NCI-H226 (cell line): ENCODE measurements at regions not wholly inside any gene's neighbourhood (a gene's known extent, or its start where the extent isn't known, plus 50 kb on each side); places are given as distances from the start of the nearest gene placed in this dataset.
"Not testable (repeated sequence)": the region's sequence is repeated elsewhere in the genome, so short reads cannot be mapped to it uniquely, and the experiment has no call there.

ENCODE experiments used
- DNase-seq: peaks from one replicate; pipeline ENCODE4 v3.0.0-alpha.2; 2015

DNA sequence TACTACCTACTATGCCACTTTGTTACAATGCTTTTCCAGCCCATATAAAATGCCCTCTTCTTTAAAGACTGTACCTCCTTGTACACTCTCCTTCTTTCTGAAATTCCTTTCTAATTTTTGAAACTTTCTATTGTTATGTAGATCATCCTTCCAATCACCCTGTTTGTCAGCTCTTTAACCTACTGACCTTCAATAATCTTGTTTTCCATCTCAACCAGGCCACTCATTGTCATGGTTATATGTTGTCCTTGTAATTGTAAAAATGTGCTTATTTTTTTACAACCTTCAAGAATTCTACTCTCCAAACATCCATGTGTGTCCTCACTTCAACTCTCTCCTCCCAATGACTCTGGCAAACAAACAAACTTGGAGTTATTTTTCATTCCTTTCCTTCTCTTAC is 1172.6 kb upstream of the CELF2 start:
- no peak for DNase-seq

DNA sequence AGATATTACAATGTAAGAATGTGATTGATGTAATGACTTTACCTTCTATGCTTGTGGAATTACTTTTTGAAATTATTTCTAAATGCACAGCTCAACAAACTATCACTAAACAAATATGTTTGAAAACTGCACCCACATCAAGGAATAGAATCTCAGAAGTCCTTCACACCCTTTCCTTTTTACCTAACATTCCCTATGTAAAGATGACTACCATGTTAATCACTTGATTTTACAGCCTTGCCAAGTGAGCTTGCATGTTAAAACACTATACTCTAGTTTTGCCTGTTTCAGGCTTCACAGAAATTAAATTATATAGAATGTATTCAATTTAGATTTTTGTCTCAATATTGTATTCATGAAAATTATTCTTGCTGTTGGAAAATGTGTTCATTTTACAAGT is 1169.4 kb upstream of the CELF2 start:
- no peak for DNase-seq

DNA sequence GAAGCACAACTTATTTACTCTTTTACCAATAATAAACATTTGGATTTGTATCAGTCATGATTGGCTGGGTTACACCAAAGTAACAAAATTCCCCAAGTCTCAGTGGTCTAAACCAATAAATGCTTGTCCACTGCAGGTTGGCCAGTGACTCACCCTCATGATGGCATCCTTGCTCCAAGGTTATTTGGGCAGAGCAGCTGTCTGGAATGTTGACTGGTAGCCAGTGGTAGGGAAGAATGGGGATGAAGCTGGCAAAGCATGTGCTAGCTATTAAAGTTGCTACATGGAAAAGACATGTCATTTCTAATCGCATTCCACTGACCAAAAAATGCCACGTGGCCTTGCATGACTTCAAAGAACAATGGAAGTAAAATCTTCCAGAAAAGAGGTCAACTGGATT is 1168.7 kb upstream of the CELF2 start:
- DNase-seq = no peak

DNA sequence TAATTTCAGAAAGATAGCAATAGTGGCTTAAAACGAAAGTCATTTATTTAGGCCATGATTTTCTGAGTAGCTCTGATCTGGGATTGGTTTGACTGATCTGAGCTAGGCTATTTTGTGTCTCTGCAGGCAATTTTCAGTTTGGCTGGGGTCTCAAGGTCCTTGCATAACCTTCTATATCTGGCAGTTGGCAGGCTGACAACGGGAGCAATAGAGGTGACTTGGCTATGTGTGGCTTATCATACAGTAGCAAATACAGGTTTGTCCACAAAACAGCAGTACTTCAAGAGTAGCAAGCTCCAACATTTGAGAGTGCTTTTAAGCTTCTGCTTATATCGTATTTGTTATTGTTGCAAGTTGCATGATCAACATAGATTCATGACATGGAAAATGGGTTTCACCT is 1167.3 kb upstream of the CELF2 start:
- no peak for DNase-seq

DNA sequence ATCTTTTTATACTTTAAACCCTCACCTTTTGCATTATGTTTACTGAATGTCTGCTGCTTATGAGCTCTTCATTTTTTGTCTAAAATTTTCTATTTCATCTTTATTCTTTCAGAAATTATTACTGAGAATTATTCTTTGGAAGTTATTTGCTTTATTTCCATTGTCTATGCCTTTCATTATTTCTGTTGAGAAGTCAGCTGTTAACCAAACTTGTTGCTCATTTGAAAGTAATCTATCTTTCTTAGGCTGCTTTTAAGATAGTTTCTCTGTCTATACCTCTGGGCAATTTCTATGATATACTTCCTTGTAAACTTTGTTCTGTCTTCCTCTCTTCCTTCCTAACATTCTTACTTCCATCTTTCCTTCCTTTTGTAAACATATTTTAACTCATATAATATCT is 1165.9 kb upstream of the CELF2 start:
- DNase-seq = no peak

DNA sequence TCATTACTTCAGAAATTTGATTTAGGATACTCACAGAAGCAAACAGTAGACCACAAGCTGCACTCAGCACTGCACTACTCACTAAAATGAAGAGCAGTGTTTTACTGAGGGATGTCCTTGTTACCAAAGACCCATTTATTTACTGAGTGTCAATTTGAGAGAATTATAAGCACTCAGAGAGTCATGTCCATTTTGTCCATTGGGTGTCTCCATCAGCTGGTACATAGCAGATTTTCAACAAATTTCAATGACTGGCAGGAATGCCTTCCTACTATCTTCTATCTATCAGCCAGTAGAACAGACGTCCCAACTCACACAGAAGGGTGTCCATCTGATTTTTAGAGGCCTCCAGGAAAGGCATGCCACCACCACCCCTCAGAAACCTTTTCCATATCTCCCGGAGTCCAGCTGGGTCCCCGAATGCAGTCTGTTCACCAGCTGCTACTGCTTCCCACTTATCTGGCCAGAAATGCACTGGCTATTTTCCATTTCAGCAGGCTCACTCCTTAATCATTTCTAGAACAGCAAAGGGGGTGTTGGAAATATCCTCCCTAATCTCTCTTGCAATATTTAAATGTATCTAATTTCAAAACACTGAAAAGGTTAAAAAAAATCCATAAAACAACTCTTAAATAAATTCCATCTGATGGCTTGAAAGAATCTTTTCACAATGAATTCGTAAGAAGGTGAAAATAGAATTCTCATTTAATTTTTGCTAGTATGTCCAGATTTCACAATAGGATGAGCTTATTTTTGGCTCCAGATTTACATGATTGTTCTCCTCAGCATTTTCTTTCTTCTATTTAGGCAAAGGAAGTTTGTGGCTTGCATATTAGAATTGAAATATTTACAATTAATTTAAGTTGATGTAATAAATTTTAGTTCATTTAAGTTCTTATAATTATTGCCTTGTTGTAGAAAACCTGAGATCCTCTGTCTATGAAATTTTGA is 1164.0 kb upstream of the CELF2 start:
- DNase-seq = no peak

DNA sequence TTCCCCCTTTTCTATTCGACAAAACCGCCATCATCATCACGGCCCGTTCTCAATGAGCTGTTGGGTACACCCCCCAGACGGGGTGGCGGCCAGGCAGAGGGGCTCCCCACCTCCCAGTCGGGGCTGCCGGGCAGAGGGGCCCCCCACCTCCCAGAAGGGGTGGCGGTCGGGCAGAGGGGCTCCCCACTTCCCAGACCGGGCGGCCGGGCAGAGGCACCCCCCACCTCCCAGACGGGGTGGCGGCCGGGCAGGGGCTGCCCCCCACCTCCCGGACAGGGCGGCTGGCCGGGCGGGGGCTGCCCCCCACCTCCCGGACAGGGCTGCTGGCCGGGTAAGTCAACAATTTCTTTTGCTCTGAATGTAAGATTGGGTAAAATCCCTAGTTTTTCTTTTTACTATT is 1162.2 kb upstream of the CELF2 start:
- DNase-seq = not testable (repeated sequence)

DNA sequence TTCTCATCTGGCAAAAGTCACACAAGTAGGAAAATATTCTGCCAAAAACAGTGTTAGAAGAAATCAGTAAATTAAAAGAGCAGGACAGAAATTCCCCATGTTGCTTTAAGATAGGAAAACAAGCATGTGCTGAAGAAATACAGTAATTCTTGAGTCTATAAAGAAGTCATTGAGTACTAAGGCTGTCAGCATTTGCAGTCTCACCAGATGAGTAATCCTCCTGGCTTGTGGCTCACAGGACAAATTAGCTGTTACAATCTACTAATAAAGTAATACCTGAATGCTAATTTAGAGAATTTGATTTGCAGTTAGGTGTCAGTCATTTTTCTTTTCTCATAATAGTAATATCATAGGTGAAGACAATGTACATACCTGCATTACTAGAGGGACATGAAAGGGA is 1158.9 kb upstream of the CELF2 start:
- DNase-seq = no peak

DNA sequence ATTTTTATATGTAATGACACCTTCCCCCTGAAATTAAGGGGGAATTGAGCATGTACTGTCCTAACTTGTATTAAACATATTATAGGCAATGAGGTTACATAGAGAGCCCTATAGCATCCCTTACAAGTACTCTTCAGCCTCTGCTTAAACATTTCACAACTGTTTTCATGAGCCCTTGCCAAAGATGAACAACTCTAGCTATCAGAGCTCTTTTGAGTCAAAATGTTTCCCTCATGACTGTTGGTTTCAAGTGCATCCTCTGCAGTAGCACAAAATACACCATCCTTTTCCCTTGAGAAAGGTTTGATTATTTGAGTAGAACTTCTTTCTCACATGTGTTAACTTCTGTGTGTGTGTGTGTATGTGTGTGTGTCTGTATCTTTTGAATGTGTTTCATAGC is 1157.6 kb upstream of the CELF2 start:
- DNase-seq = no peak

DNA sequence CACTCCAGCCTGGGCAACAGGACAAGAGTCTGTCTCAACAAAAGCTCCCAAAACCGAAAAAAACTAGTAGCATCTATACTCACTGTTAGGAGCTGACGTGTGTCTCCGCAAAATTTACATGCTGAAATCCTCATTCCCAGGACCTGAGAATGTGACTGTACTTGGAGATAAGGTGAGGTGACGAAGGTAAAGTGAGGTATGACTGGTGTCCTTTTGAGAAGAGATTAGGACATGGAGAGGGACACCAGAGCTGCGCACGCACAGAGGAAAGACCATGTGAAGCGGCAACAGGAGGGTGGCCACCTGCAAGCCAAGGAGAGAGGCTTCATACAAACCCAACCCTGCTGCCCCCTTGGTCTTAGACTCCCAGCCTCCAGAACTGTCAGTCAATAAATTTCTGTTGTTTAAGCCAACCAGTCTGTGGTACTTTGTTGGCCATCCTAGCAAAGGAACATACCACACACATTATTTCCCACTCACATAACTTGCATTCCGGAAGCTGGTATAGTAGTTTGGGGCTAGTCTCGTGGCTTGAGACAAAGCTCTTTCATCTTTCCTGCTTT is 1154.0 kb upstream of the CELF2 start:
- DNase-seq = no peak

DNA sequence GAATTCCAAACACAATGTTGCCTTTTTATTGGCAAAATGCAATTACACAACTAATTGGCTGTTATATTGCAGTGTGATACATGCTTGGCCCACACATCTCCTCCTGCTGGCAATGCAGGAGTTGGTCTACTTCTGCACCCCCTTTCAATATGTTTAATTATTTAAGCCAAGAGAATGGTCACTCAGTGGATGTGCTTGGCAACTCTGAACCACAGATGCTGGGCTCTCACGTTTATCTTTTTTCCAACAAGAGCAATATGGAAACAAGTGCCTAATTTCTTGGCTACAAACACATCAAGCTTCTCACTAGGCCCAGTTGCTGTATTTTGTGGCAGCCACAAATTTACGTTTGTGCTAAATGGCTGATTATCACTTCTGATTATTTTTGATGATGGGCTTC is 1149.2 kb upstream of the CELF2 start:
- no peak for DNase-seq

DNA sequence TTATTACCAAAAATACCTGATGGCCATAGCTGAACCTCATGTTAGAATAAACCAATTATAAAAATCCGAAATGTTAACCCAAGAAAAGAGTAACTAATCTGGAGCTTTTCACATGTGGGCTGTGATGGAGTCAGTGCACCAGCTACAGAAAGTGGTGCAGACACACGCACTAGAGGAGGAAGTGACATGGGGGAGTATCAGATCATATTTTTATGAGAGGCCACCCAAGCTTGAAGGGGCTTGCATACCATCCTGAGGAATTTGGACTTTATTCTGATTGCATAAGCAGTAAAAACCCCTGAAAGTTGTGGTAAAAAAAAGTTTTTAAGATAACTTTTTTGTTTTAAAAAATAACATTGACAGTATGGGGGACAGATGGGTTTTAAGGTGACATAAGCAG is 1148.5 kb upstream of the CELF2 start:
- no peak for DNase-seq

DNA sequence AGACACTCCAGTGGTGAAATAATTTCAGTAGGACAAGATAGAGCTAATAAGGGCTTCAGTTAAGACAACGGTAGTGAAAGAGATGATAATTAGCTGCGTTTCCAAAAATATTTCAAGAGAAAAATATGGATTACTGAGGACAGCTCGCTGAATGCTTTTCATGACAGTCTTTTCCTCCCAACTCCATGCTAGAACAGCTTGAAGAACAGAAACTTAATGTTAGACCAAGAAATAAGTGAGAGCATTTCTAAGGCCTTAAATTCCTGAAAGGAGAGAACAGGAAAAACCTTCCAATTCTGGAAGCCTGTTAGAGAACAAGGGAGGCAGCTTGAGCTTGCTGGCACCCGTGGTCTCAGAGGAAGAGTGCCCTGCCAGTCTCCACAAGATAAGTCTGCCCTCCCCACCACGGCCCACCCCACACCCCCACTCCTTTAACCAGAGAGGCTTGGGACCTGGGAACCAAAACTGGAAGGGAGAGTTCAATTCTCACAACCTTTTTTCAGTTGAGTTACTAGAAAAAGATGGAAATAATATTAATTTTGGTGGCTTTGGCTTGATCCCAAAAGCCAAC is 1148.0 kb upstream of the CELF2 start:
- DNase-seq = no peak

DNA sequence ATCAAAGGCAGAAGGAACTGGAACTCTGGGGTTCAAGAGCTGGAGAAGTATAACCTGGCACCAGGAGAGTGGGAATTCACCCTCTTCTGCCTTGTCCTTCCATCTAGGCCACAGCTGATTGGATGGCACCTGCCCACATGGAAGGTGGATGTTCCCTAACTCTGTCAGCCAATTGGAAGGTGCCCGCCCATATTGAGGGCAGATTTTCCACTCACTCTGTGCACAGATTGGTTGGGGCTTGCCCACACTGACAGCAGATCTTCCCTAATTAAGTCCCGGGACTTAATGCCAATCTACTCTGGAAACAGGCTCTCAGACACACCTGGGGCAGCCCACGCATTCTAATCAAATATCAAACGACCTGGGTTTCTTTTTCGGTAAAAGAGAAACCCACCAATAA is 1142.3 kb upstream of the CELF2 start:
- DNase-seq = no peak

DNA sequence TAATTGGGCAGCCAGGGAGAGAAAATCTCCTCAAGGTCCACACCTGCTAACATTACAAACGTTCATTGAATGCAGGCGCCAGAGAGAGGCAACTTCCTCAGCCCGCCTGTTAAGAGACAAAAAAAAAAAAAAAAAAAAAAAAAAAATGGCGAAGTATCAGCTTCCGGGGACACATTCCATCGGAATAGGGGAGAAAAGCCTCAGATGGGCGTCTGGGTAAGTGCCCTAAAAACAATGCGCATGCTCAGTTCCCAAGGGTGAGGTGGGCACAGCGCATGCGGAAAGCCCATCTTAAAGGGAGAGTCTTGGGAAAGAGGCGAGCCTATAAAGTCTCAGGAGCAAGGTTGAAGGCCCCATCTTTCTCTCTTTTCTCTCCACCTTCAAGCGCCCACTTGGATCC is 1139.7 kb upstream of the CELF2 start:
- DNase-seq = no peak

DNA sequence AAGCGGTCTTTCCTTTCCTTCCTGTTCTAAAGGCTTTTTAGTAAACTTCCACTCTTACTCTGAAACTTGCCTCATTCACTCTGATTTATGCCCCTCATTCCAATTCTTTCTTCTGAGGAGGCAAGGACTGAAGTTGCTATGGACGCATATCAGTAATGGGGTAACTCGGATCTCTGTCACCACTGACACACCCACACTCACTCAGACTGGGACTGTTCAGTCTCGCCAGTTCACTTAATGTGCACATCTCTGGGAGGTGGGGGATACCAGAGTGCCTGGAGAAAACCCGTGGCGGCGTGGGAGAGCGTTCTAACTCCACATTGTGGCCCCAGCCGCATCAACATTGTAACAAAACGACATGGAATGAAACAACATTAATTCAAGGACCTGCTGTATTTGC is 1139.3 kb upstream of the CELF2 start:
- DNase-seq = no peak

DNA sequence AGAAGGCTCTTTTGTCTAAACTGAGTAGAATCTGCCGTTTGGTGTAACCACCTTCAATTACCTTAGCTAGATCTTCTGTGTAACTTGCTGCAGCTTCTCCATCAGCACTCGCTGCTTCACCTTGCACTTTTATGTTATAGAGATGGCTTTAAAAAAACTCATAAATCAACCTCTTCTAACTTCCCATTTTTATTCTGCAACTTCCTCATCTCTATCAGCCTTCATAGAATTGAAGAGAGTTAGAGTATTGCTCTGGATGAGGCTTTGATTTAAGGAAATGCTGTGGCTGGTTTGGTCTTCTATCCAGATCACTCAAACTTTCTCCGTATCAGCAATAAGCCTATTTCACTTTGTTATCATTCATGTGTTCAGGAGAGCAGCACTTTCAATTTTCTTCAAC is 1131.9 kb upstream of the CELF2 start:
- DNase-seq = no peak

DNA sequence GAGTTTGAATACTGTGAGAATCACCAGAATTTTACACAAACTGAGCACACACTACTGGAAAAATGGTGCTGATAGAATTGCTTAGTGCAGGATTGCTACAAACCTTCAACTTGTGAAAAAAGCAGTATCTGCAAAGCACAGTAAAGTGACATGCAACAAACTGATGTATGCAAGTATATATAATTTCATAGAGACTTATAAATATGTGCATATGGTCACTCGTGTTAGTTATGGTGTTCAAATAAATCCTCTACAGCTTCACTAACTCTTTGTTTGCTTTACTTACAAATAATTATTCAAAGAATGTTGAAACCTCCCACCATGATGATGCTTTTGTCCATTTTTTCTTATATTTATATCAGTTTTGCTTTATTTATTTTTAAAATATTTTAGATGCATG is 1130.9 kb upstream of the CELF2 start:
- no peak for DNase-seq

DNA sequence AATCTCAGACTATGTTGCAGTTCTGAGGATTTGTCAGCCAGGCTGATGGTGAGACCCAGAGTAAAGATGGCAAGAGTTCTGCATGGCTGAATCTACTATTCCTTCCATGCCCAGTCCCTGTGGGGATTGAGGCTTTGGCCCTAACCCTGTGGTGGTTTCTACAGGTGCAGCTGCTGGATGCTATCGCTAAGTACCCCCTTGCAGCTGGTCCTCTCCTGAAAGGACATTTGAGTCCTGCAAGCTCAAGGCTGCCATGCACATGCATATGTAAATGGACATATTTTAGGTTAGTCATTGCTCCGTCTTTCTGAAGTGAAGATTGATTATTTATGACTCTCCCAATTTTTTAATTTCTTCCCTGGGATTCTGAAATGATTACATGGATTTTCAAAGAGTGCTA is 1122.2 kb upstream of the CELF2 start:
- no peak for DNase-seq

DNA sequence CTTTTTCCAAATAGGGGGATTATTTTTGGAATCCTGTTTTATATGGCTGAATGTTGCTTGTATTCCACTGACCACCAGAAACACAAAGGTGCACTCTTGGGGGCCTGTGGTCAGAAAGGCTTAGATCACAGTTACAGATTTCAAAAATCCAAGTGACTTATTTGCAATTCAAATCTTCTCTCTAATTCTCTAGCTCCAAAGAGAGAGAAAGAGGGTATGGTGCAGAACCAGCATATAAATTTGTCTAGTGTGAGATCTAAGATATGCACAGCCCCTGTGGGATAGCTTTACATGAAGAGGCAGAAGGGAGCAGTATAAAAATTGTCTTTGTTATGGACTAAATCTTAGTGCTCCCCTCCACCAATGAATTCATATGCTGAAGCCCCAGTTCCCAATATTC is 1121.7 kb upstream of the CELF2 start:
- no peak for DNase-seq

DNA sequence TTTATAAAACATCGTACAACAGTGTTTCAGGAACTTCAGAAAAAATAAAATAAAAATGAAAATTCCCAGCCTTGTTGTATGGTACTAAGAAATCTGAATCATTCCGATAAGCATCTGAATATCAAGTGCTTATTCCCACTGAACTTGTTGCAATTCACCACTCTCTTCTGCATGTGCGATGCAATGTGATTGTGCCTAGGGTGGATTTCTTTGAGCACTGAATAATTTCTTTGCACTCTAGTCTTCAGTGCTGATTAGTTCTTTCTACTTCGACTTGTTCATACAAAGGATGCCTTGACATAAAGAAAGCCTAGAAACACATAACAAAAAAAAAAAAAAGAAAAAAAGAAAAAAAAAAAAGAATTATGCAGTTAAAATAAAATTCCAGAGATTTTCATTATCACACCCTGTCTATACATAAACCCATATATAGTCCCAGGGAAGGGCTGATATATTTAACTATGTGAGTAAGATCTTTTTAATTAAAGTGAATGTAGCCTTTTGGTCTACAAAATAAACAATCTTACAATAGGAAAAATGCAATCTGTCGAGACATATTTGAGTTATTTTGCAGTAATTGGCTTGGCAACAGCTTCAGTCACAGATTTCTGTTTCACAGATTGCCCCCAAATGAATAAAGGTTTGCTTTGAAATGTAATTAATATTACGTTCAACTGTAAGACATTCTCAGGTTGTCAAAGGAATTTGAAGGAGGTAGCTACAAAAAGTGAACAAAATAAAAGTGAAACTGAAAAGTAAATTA is 1118.9 kb upstream of the CELF2 start:
- DNase-seq = no peak

DNA sequence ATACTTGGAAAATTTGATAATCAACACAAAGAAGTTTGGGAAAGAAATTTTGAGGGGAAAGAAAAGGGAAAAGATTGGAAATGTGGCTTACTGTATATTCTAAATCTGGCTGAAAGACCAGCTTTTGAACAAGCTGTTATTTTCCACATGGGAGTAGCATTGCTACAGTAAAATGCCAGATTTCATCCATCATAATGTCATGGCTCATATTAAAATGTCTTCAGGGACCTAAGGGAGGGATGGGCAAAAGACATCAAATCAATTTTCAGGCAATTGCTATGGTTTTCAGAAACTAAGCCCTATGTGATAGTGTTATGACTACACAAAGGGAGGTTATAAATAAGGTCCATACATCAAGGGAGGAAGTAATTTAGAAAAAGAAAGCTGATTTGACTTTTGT is 1116.9 kb upstream of the CELF2 start:
- DNase-seq = no peak

DNA sequence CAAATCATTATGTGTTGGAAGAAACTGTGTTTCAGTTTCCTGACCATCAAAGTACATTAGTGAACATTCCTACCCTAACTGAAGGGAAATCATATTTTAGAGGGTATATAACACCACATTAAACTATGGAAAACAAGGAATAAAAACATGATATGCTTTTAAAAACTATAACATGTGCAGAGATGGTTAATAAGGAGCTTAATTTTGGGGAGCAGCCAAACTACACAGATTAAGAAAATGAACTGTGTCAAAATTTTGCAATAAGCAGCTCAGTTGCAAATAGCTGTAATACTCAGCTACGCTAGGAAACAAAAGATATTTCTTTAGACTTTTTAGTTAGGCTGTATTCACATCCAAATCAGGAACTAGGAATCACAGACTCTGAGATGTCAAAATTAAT is 1115.7 kb upstream of the CELF2 start:
- no peak for DNase-seq

DNA sequence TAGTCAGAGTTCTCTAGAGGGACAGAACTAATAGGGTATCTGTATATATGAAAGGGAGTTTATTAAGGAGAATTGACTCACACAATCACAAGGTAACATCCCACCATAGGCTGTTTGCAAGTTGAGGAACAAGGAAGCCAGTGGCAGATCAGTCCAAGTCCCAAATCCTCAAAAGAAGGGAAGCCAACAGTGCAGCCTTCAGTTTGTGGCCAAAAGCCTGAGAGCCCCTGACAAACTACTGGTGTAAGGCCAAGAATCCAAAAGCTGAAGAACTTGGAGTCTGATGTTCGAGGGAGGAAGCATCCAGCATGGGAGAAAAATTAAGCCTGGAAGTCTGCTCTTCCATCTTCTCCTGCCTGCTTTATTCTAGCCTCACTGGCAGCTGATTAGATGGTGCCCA is 1107.2 kb upstream of the CELF2 start:
- no peak for DNase-seq
